ENCODE measurements at regions not wholly inside any gene's neighbourhood (a gene's known extent, or its start where the extent isn't known, plus 50 kb on each side); places are given as distances from the start of the nearest gene placed in this dataset.
A peak's percentile ranks its signal among the peaks of the same experiment; 100 is the strongest.

DNA sequence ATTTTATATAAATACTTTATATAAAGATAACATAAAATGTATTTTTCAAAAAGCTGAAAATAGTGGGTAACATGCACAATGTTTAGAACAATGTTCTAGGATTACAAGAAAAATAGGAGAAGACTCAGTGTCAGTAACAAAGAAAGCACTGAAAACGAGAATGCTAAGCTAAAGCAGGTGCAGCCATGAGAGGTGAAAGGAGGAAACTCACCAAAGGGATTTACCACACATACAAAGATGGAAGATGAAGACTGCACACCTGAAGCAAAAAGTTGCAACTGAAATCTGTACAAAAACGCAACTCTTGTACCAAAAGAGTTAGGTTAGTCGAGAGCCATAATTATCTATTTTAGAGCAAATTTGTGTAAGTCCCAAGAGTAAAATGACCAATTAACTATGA is 1176.1 kb downstream of the LRFN5 start:
- Histone ChIP-seq H4K12ac (ENCODE audit: low read depth, low read length) (no peak overlapping the region), H2BK12ac (ENCODE audit: low read length) (no peak overlapping the region), H4K8ac (ENCODE audit: low read depth, low read length) (no peak overlapping the region), H2AFZ (ENCODE audit: insufficient read depth, low read length, poor library complexity) (no peak overlapping the region), H3K18ac (ENCODE audit: low read length) (no peak overlapping the region), H3K23ac (ENCODE audit: low read length) (no peak overlapping the region), H2AK5ac (ENCODE audit: low read length) (no peak overlapping the region), H2BK120ac (ENCODE audit: insufficient read depth, low read length, poor library complexity) (no peak overlapping the region), H3K36me3 (ENCODE audit: control insufficient read depth in 1 of 2, insufficient read depth in 2 of 2, low read length in 2 of 2) (no peaks in the 10 kb centered on the region), H3K27ac (ENCODE audit: low read depth, low read length) (no peak overlapping the region), H4K91ac (ENCODE audit: low read depth, low read length) (no peak overlapping the region), H3K9ac (ENCODE audit: low read length) (no peak overlapping the region), H3K79me1 (ENCODE audit: low read length) (no peaks in the 10 kb centered on the region), H3K9me3 (ENCODE audit: insufficient read depth, low read depth, low read length) (peaks cover 2% of the 10 kb centered on the region), H2BK5ac (ENCODE audit: low read depth, low read length, poor library complexity) (no peak overlapping the region), H3K79me2 (ENCODE audit: control insufficient read depth, insufficient read depth, low read length, poor library complexity) (no peaks in the 10 kb centered on the region), H3K4me1 (ENCODE audit: control insufficient read depth in 1 of 2, insufficient read depth in 2 of 2, low read length in 2 of 2) (no peaks in the 10 kb centered on the region), H3K4me3 (ENCODE audit: low read depth, low read length) (no peak overlapping the region), H3K4me2 (ENCODE audit: low read length) (no peak overlapping the region), H3K27me3 (ENCODE audit: insufficient read depth, low read length) (no peaks in the 10 kb centered on the region), H3K4ac (ENCODE audit: low read depth, low read length) (no peak overlapping the region), H3K14ac (ENCODE audit: low read length) (no peak overlapping the region)
- no peak for DNase-seq
- no CpG with 5 or more reads among the region's 3 CpGs for WGBS (ENCODE audit: extremely low coverage, insufficient coverage, insufficient read length)

DNA sequence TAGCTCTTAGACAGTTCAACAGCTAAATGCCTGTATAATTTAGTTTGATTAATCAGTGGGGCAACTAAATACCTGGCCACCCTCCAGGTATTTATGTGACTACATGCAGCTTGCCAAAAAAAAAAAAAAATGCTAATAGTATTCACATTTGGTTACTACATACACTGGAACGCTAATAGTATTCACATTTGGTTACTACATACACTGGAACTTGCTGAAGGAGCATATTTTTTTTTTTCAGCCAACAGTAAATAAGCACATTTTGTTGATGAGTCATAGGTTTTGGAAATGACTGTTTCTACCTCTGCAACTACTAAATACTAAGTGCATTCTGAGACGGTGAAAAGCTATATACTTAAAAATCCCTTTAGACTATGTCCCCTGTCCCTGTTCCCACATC is 1172.3 kb downstream of the LRFN5 start:
- Histone ChIP-seq H3K4me1 (ENCODE audit: control insufficient read depth in 1 of 2, insufficient read depth in 2 of 2, low read length in 2 of 2) (no peaks in the 10 kb centered on the region), H3K79me2 (ENCODE audit: control insufficient read depth, insufficient read depth, low read length, poor library complexity) (no peaks in the 10 kb centered on the region), H3K36me3 (ENCODE audit: control insufficient read depth in 1 of 2, insufficient read depth in 2 of 2, low read length in 2 of 2) (no peaks in the 10 kb centered on the region), H3K4ac (ENCODE audit: low read depth, low read length) (no peak overlapping the region), H3K9ac (ENCODE audit: low read length) (no peak overlapping the region), H3K4me3 (ENCODE audit: low read depth, low read length) (no peak overlapping the region), H4K12ac (ENCODE audit: low read depth, low read length) (no peak overlapping the region), H3K79me1 (ENCODE audit: low read length) (no peaks in the 10 kb centered on the region), H3K14ac (ENCODE audit: low read length) (no peak overlapping the region), H3K27me3 (ENCODE audit: insufficient read depth, low read length) (no peaks in the 10 kb centered on the region), H4K91ac (ENCODE audit: low read depth, low read length) (no peak overlapping the region), H2BK5ac (ENCODE audit: low read depth, low read length, poor library complexity) (no peak overlapping the region), H2AFZ (ENCODE audit: insufficient read depth, low read length, poor library complexity) (no peak overlapping the region), H2BK120ac (ENCODE audit: insufficient read depth, low read length, poor library complexity) (no peak overlapping the region), H3K18ac (ENCODE audit: low read length) (no peak overlapping the region), H3K4me2 (ENCODE audit: low read length) (no peak overlapping the region), H2BK12ac (ENCODE audit: low read length) (no peak overlapping the region), H3K23ac (ENCODE audit: low read length) (no peak overlapping the region), H2AK5ac (ENCODE audit: low read length) (no peak overlapping the region), H4K8ac (ENCODE audit: low read depth, low read length) (no peak overlapping the region), H3K27ac (ENCODE audit: low read depth, low read length) (no peak overlapping the region), H3K9me3 (ENCODE audit: insufficient read depth, low read depth, low read length) (no peaks in the 10 kb centered on the region)
- peak in 1 of 2 donors; percentile 26 for DNase-seq
- no CpG with 5 or more reads among the region's 2 CpGs for WGBS (ENCODE audit: extremely low coverage, insufficient coverage, insufficient read length)

DNA sequence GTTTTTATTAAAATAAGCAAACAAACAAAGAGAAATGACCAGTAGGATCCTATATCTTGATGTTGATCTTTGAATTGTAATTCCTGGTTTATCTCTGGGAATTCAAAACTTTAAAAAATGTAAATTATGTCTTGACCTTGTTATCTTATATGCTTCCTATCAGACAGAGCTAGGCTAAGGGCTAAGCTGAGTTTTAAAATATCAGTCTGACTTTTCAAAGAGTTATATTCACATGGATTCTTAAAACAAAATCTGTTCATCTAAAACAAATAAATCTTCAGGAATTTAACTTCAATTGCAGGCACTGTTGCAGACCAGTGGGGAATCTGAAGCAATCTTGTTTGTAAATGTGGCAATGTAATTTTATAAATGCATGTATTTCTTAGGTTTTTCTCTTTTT is 1144.1 kb downstream of the LRFN5 start:
- DNase-seq = peak in 1 of 2 donors; percentile 44
- Histone ChIP-seq H3K27ac (ENCODE audit: low read depth, low read length) (no peak overlapping the region), H3K18ac (ENCODE audit: low read length) (no peak overlapping the region), H3K27me3 (ENCODE audit: insufficient read depth, low read length) (no peaks in the 10 kb centered on the region), H2AFZ (ENCODE audit: insufficient read depth, low read length, poor library complexity) (no peak overlapping the region), H4K8ac (ENCODE audit: low read depth, low read length) (no peak overlapping the region), H3K79me2 (ENCODE audit: control insufficient read depth, insufficient read depth, low read length, poor library complexity) (no peaks in the 10 kb centered on the region), H3K23ac (ENCODE audit: low read length) (no peak overlapping the region), H2BK12ac (ENCODE audit: low read length) (no peak overlapping the region), H3K4me2 (ENCODE audit: low read length) (no peak overlapping the region), H3K4ac (ENCODE audit: low read depth, low read length) (no peak overlapping the region), H2BK5ac (ENCODE audit: low read depth, low read length, poor library complexity) (no peak overlapping the region), H2BK120ac (ENCODE audit: insufficient read depth, low read length, poor library complexity) (no peak overlapping the region), H3K9me3 (ENCODE audit: insufficient read depth, low read depth, low read length) (no peaks in the 10 kb centered on the region), H2AK5ac (ENCODE audit: low read length) (no peak overlapping the region), H3K4me3 (ENCODE audit: low read depth, low read length) (no peak overlapping the region), H3K9ac (ENCODE audit: low read length) (no peak overlapping the region), H3K79me1 (ENCODE audit: low read length) (no peaks in the 10 kb centered on the region), H4K12ac (ENCODE audit: low read depth, low read length) (no peak overlapping the region), H3K14ac (ENCODE audit: low read length) (no peak overlapping the region), H4K91ac (ENCODE audit: low read depth, low read length) (no peak overlapping the region), H3K4me1 (ENCODE audit: control insufficient read depth in 1 of 2, insufficient read depth in 2 of 2, low read length in 2 of 2) (no peaks in the 10 kb centered on the region), H3K36me3 (ENCODE audit: control insufficient read depth in 1 of 2, insufficient read depth in 2 of 2, low read length in 2 of 2) (no peaks in the 10 kb centered on the region)

DNA sequence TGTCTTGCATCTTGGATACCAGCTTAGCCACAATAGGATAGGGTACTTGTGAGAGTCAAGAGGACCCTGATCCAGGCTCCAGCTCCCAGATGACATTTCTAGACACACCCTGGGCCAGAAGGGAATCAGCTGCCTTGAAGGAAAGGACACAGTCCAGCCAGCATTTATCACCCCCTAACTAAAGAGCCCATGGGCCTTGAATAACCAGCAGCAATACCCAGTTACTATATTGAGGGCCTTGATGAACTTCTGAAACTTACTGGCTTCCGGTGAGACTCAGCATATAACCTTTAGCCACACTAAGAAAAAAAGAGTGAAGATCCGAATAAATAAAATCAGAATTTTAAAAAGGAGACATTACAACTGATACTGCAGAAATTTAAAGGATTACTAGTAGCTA is 1135.4 kb downstream of the LRFN5 start:
- Histone ChIP-seq H3K27ac (ENCODE audit: low read depth, low read length) (no peak overlapping the region), H2BK120ac (ENCODE audit: insufficient read depth, low read length, poor library complexity) (no peak overlapping the region), H3K79me2 (ENCODE audit: control insufficient read depth, insufficient read depth, low read length, poor library complexity) (no peaks in the 10 kb centered on the region), H3K4me2 (ENCODE audit: low read length) (no peak overlapping the region), H3K23ac (ENCODE audit: low read length) (no peak overlapping the region), H2AK5ac (ENCODE audit: low read length) (no peak overlapping the region), H3K36me3 (ENCODE audit: control insufficient read depth in 1 of 2, insufficient read depth in 2 of 2, low read length in 2 of 2) (no peaks in the 10 kb centered on the region), H4K8ac (ENCODE audit: low read depth, low read length) (no peak overlapping the region), H3K4ac (ENCODE audit: low read depth, low read length) (no peak overlapping the region), H4K91ac (ENCODE audit: low read depth, low read length) (no peak overlapping the region), H3K9ac (ENCODE audit: low read length) (no peak overlapping the region), H3K4me1 (ENCODE audit: control insufficient read depth in 1 of 2, insufficient read depth in 2 of 2, low read length in 2 of 2) (no peaks in the 10 kb centered on the region), H4K12ac (ENCODE audit: low read depth, low read length) (no peak overlapping the region), H3K4me3 (ENCODE audit: low read depth, low read length) (no peak overlapping the region), H2BK5ac (ENCODE audit: low read depth, low read length, poor library complexity) (no peak overlapping the region), H3K18ac (ENCODE audit: low read length) (no peak overlapping the region), H3K14ac (ENCODE audit: low read length) (no peak overlapping the region), H3K79me1 (ENCODE audit: low read length) (no peaks in the 10 kb centered on the region), H2BK12ac (ENCODE audit: low read length) (no peak overlapping the region), H2AFZ (ENCODE audit: insufficient read depth, low read length, poor library complexity) (no peak overlapping the region), H3K9me3 (ENCODE audit: insufficient read depth, low read depth, low read length) (no peaks in the 10 kb centered on the region), H3K27me3 (ENCODE audit: insufficient read depth, low read length) (no peaks in the 10 kb centered on the region)
- no peak for DNase-seq
- no CpG with 5 or more reads among the region's 2 CpGs for WGBS (ENCODE audit: extremely low coverage, insufficient coverage, insufficient read length)

DNA sequence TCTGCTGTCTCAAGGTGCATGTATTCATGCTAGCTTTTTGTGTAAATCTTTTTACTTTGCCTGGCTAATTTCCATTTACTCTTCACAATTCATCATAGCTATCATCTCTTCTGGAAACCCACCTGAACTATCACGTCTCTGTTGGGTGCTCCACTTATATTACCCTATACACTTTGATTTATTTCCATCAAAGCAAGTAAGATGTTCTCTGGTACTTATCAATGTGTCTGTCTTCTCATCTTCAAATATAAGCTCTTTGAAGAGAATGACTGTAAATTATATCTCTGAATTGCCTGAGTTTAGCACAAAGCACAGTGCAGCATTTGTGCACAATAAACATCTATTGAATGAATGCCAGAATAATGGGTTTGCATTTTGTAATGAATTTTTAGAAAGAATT is 1129.7 kb downstream of the LRFN5 start:
- Histone ChIP-seq H3K4me3 (ENCODE audit: low read depth, low read length) (no peak overlapping the region), H3K79me2 (ENCODE audit: control insufficient read depth, insufficient read depth, low read length, poor library complexity) (no peaks in the 10 kb centered on the region), H3K4me1 (ENCODE audit: control insufficient read depth in 1 of 2, insufficient read depth in 2 of 2, low read length in 2 of 2) (no peaks in the 10 kb centered on the region), H2AK5ac (ENCODE audit: low read length) (no peak overlapping the region), H4K8ac (ENCODE audit: low read depth, low read length) (no peak overlapping the region), H3K9ac (ENCODE audit: low read length) (no peak overlapping the region), H3K9me3 (ENCODE audit: insufficient read depth, low read depth, low read length) (no peaks in the 10 kb centered on the region), H3K27me3 (ENCODE audit: insufficient read depth, low read length) (no peaks in the 10 kb centered on the region), H3K18ac (ENCODE audit: low read length) (no peak overlapping the region), H3K36me3 (ENCODE audit: control insufficient read depth in 1 of 2, insufficient read depth in 2 of 2, low read length in 2 of 2) (no peaks in the 10 kb centered on the region), H2AFZ (ENCODE audit: insufficient read depth, low read length, poor library complexity) (no peak overlapping the region), H3K14ac (ENCODE audit: low read length) (no peak overlapping the region), H2BK12ac (ENCODE audit: low read length) (no peak overlapping the region), H3K79me1 (ENCODE audit: low read length) (no peaks in the 10 kb centered on the region), H4K91ac (ENCODE audit: low read depth, low read length) (no peak overlapping the region), H3K27ac (ENCODE audit: low read depth, low read length) (no peak overlapping the region), H3K23ac (ENCODE audit: low read length) (no peak overlapping the region), H4K12ac (ENCODE audit: low read depth, low read length) (no peak overlapping the region), H2BK120ac (ENCODE audit: insufficient read depth, low read length, poor library complexity) (no peak overlapping the region), H3K4me2 (ENCODE audit: low read length) (no peak overlapping the region), H3K4ac (ENCODE audit: low read depth, low read length) (no peak overlapping the region), H2BK5ac (ENCODE audit: low read depth, low read length, poor library complexity) (no peak overlapping the region)
- no peak for DNase-seq
- WGBS (ENCODE audit: extremely low coverage, insufficient coverage, insufficient read length) = no CpG with 5 or more reads among the region's 1 CpG
